HG02798 (cell line): ENCODE measurements at regions not wholly inside any gene's neighbourhood (a gene's known extent, or its start where the extent isn't known, plus 50 kb on each side); places are given as distances from the start of the nearest gene placed in this dataset.

ENCODE experiments used
- ATAC-seq: cut with Tn5 transposase; IDR thresholded peaks from one replicate; pipeline ENCODE4 v1.9.1; 2021; ENCODE audit warnings: mild to moderate bottlenecking; ENCODE audit not compliant: unreplicated experiment, poor library complexity

GRCh38 chr4:11606078-11606477, 177.4 kb upstream of the HS3ST1 start:
- no peak for ATAC-seq

GRCh38 chr4:11605597-11605996, 176.9 kb upstream of the HS3ST1 start:
- no peak for ATAC-seq

GRCh38 chr4:11604821-11605220, 176.1 kb upstream of the HS3ST1 start:
- no peak for ATAC-seq

- no peak for ATAC-seq
Observed at GRCh38 chr4:11603591-11604194, 175.0 kb upstream of the HS3ST1 start.

- no peak for ATAC-seq
Observed at GRCh38 chr4:11602606-11603340, 174.1 kb upstream of the HS3ST1 start.

GRCh38 chr4:11599064-11599463, 170.4 kb upstream of the HS3ST1 start:
- ATAC-seq, result no peak

- no peak for ATAC-seq
Observed at GRCh38 chr4:11598591-11598990, 169.9 kb upstream of the HS3ST1 start.

- no peak for ATAC-seq
Observed at GRCh38 chr4:11597506-11597905, 168.8 kb upstream of the HS3ST1 start.

- ATAC-seq, result no peak
Observed at GRCh38 chr4:11596989-11597388, 168.3 kb upstream of the HS3ST1 start.

- no peak for ATAC-seq
Observed at GRCh38 chr4:11593576-11594116, 165.0 kb upstream of the HS3ST1 start.

GRCh38 chr4:11592276-11592675, 163.6 kb upstream of the HS3ST1 start:
- ATAC-seq, result no peak

- ATAC-seq, result no peak
Observed at GRCh38 chr4:11590132-11590531, 161.4 kb upstream of the HS3ST1 start.

- no peak for ATAC-seq
Observed at GRCh38 chr4:11589676-11590075, 161.0 kb upstream of the HS3ST1 start.

- ATAC-seq, result no peak
Observed at GRCh38 chr4:11587797-11588196, 159.1 kb upstream of the HS3ST1 start.

- ATAC-seq, result no peak
Observed at GRCh38 chr4:11585506-11585905, 156.8 kb upstream of the HS3ST1 start.

GRCh38 chr4:11568511-11568910, 139.8 kb upstream of the HS3ST1 start:
- no peak for ATAC-seq

- ATAC-seq, result peak; percentile 85
Observed at GRCh38 chr4:11566444-11567022, 137.8 kb upstream of the HS3ST1 start.

- peak; percentile 68 for ATAC-seq
Observed at GRCh38 chr4:11565899-11566298, 137.2 kb upstream of the HS3ST1 start.

- no peak for ATAC-seq
Observed at GRCh38 chr4:11565213-11565612, 136.5 kb upstream of the HS3ST1 start.

- no peak for ATAC-seq
Observed at GRCh38 chr4:11564021-11564420, 135.3 kb upstream of the HS3ST1 start.

- no peak for ATAC-seq
Observed at GRCh38 chr4:11549525-11549924, 120.8 kb upstream of the HS3ST1 start.
